GM19025 (cell line): ENCODE measurements at regions not wholly inside any gene's neighbourhood (a gene's known extent, or its start where the extent isn't known, plus 50 kb on each side); places are given as distances from the start of the nearest gene placed in this dataset.

Experiments
- ATAC-seq: cut with Tn5 transposase; IDR thresholded peaks from one replicate; pipeline ENCODE4 v1.9.1; 2021; ENCODE audit warnings: mild to moderate bottlenecking, low read depth, moderate library complexity; ENCODE audit not compliant: unreplicated experiment

GRCh38 chr6:128686084-128686483, 165.7 kb upstream of the PTPRK start:
- no peak for ATAC-seq

- no peak for ATAC-seq
Observed at GRCh38 chr6:128676456-128676855, 156.1 kb upstream of the PTPRK start.

GRCh38 chr6:128672023-128672422, 151.6 kb upstream of the PTPRK start:
- no peak for ATAC-seq

GRCh38 chr6:128667339-128667858, 147.0 kb upstream of the PTPRK start:
- ATAC-seq = no peak

- ATAC-seq = no peak
Observed at GRCh38 chr6:128666405-128666804, 146.0 kb upstream of the PTPRK start.

DNA sequence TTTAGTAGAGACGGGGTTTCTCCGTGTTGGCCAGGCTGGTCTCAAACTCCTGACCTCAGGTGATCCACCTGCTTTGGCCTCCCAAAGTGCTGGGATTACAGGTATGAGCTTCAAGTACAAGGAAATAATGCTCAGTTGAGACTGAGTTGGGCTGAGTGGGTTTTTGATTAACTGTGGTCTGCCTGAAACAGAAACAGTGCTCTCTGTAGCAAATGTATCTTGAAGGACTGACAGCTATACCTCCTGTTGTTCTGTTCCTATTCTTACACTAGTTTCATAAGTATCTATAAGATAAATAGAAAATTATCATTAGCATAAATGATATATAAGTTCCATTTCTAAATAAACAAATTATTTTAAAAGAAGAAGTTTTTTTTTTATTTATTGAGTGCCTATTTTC, 142.8 kb upstream of the PTPRK start:
- ATAC-seq = peak; percentile 66

DNA sequence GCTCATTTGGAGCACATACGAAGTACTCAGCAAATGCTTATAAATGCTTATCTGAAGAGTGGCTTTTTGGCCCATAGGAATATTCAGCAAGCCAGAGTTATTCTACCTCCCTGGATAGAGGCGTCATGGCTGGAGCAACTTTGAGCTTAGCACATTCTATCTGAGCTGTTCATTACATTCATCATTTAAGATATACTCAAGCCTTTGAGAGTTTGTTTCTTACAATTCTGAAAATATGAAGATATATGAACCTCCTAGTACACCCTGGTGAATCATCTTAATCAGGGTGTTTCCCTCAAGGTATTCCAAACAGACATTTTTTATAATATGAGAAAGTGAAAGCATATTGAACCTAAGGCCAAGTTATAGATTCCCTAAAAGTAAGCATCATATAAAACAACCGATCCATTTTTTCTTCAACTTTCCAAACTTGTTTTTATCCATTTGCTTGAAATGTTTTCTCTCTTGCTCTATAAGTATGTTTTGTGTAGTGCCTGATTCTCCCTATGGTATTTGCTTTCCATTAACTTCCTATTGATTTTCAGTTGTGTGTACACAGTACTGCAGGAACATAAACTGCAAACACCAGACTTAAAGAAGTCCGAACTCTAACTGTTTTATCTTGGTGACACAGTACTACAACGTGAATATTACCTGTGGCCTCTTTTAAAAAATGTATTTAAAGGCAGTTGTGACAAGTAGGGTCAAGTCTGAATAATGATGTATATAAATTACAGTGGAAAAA, 139.7 kb upstream of the PTPRK start:
- ATAC-seq = no peak

GRCh38 chr6:128659276-128659675, 138.9 kb upstream of the PTPRK start:
- no peak for ATAC-seq

DNA sequence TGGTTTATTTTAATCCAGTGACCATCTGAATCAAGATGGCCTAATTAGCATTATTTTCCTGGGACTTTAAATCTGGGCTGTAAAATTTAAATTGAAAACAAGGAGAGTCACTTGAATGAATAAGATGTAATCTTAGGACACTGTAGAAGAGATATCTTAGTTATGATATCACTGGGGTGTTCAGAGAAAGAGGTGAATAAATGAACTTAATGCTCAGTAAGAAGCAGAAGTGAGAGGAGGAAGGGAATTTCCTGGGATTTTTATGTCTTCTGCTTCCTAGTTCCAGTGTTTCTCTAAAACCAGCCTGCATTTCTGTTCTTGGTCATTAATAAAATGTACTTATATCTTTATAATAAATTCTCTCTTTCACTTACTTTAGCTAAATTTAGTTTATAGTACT, 136.8 kb upstream of the PTPRK start:
- ATAC-seq = no peak

DNA sequence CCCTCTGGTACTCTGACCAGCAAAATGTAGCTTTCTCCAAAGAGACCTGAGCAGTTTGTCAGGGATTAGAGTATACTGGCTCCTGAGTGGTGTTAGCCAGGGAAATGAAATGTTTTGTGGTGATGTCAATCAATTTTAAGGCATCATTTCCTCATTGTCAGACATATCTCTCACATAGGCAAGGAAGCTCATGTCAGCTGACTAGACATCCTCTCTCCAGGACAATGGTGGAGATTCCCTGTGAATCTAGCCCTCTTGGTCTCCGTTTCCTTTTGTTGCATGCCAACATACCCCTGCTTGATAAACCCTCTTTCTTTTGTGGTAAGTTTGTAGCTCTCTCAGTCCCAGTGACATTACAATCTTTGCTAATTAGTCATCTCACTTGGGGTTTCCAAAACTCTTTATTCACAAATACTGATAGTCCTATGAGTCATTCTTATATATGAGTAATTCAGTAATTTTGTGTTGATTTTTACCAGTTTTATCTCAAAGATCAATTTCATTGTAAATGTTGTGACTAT, 135.6 kb upstream of the PTPRK start:
- ATAC-seq = peak; percentile 58

DNA sequence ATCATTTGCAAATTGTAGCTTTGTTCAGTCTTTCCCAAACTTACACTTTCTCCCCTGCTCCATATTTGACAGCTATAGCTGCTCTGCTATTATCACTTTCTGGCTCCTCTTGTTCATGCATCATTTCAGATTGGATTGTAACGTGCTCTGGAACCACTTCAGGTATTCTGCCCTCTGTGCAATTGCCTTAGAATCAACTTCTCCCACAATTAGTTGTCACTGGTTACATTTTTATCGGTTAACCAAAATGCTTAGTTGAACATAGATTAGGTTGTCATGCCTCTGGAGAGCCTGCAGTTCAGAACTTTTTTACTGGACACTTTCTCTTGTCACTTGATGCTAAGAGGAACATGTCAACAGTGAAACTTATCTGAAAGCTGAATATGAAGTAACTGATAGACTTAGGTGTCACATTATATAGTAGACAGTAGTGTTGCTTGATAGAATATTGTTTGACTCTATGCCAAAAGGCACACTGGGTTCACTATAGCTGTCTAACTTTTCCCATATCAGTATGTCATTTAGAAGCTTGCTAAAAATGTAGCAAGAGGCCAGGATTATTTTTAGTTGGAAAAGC, 127.7 kb upstream of the PTPRK start:
- no peak for ATAC-seq

GRCh38 chr6:128642132-128642531, 121.7 kb upstream of the PTPRK start:
- ATAC-seq = no peak

DNA sequence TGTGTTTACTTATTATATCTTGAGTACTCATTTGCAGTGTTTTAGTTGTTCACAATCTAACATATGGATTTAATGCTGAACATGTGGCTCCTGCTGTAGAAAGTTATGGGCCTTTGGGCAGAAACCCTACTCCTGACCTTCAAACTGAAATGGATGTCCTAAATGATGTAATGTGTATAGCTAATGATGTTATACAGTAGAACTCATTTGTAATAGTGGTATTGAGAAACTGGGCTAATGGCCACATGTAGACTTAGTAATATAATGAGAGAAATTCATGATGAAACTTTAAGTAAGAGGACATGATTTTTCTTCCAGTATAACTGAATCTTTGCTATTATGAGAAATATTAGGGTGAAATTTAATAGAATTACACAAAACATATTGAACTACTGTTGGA, 121.3 kb upstream of the PTPRK start:
- ATAC-seq = no peak

DNA sequence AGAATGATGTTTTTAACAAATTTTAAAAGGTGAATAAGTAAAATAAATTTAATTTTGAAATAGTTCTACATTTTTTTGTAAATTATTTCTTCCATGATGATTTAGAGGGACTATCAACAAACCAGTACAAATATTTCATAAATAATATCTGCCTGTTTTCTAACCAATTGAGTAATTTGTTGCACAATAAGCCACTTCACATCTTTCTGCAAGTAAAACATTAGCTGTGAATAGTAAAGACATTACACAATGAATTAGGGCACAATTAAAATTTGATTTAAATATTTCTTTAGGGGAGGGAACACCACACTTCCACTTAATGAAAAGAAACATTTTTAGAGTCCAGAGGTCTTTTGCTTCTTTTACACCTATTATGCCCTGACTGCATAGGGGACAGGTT, 118.4 kb upstream of the PTPRK start:
- ATAC-seq = no peak

GRCh38 chr6:128635219-128635618, 114.8 kb upstream of the PTPRK start:
- no peak for ATAC-seq

GRCh38 chr6:128632131-128632530, 111.7 kb upstream of the PTPRK start:
- no peak for ATAC-seq

DNA sequence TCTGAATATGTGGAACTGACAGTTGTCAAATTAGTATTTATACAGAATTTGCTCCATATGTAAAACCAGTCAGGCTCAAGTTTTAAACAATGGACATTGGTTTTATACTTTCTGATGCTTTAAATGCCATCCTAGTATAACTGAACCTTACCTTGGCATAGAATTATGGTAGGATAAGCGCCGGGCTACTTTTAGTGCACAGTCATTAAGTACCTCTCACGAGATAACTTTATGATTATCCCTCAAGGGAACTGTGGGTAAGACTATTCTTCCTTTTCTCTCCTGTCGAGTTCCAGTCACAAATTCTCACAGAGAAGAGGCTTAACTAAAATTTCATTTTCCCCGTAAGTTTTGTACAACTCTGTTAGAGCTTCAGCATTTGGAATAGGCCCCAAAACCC, 110.6 kb upstream of the PTPRK start:
- no peak for ATAC-seq

- peak; percentile 46 for ATAC-seq
Observed at GRCh38 chr6:128630213-128630612, 109.8 kb upstream of the PTPRK start.

- ATAC-seq = no peak
Observed at GRCh38 chr6:128617285-128617684, 96.9 kb upstream of the PTPRK start.

- ATAC-seq = no peak
Observed at GRCh38 chr6:128616342-128616741, 95.9 kb upstream of the PTPRK start.

GRCh38 chr6:128606611-128607010, 86.2 kb upstream of the PTPRK start:
- ATAC-seq = no peak

- ATAC-seq = no peak
Observed at GRCh38 chr6:128605961-128606360, 85.6 kb upstream of the PTPRK start.
